SK-N-SH (cell line): ENCODE measurements at regions not wholly inside any gene's neighbourhood (a gene's known extent, or its start where the extent isn't known, plus 50 kb on each side); places are given as distances from the start of the nearest gene placed in this dataset.

Experiments
- CTCF ChIA-PET: fragments of 300-600, 350-600 bp; formaldehyde crosslinking; extraction: SDS; loops from one replicate; lab custom pipeline; 2021; lab: Yijun Ruan, JAX
- POLR2A ChIA-PET: fragments of 350-600 bp; sonication (Branson Sonifier 250); formaldehyde crosslinking; extraction: SDS; loops from one replicate; lab custom pipeline; 2020; ENCODE audit warnings: antibody characterized with exemption, inconsistent platforms; lab: Yijun Ruan, JAX
- DNase-seq: peaks from one replicate; pipeline ENCODE4 v3.0.0; 2012
- H2AFZ ChIP-seq: fragments of 200-600 bp; sonication (generic); 2 replicates; pipeline ENCODE4 v1.8.1; 2016; ENCODE audit warnings: antibody characterized with exemption, mild to moderate bottlenecking, low read depth
- H3F3A ChIP-seq: fragments of 200-600 bp; sonication (generic); replicated peaks from 2 replicates; pipeline ENCODE3; 2016; ENCODE audit warnings: antibody characterized with exemption, mild to moderate bottlenecking; ENCODE audit not compliant: insufficient read depth
- H3K27ac ChIP-seq, 2 experiments: fragments of 200-500 bp in 1 of 2; fragments of 200-600 bp in 1 of 2; sonication (Bioruptor generic) in 1 of 2; sonication (generic), shearing (Covaris generic) in 1 of 2; 2 replicates each; pipeline versions ENCODE4 v1.5.1 to v1.6.1; 2014 to 2016; ENCODE audit warnings: low read depth in 2 of 2, inconsistent platforms in 1 of 2, low read length in 1 of 2, mild to moderate bottlenecking in 1 of 2, mixed read lengths in 1 of 2
- H3K27me3 ChIP-seq: fragments of 200-600 bp; sonication (generic), shearing (Covaris generic); 2 replicates; pipeline ENCODE4 v1.6.1; 2016; ENCODE audit warnings: mixed run types; ENCODE audit not compliant: insufficient read depth
- H3K36me3 ChIP-seq, 2 experiments: fragments of 200-500 bp in 1 of 2; fragments of 200-600 bp in 1 of 2; sonication (Bioruptor generic) in 1 of 2; sonication (generic) in 1 of 2; replicated peaks in 1 of 2; 2 replicates each; pipeline versions ENCODE3 to v1.5.1; 2014 to 2016; ENCODE audit warnings: low read length in 1 of 2, mild to moderate bottlenecking in 1 of 2; ENCODE audit not compliant: insufficient read depth in 2 of 2, control insufficient read depth in 1 of 2
- H3K4me1 ChIP-seq, 2 experiments: fragments of 200-500 bp in 1 of 2; fragments of 200-600 bp in 1 of 2; sonication (Bioruptor generic) in 1 of 2; sonication (generic), shearing (Covaris generic) in 1 of 2; 2 replicates each; pipeline versions ENCODE4 v1.5.1 to v1.6.1; 2014 to 2016; ENCODE audit warnings: low read depth in 1 of 2, low read length in 1 of 2, mixed run types in 1 of 2; ENCODE audit not compliant: insufficient read depth in 2 of 2, control insufficient read depth in 1 of 2
- H3K4me2 ChIP-seq: fragments of 200-600 bp; sonication (generic), shearing (Covaris generic); 2 replicates; pipeline ENCODE4 v1.6.1; 2017; ENCODE audit warnings: mixed run types
- H3K4me3 ChIP-seq, 2 experiments: fragments of 200-500 bp in 1 of 2; fragments of 200-600 bp in 1 of 2; sonication (Bioruptor generic) in 1 of 2; sonication (generic), shearing (Covaris generic) in 1 of 2; 2 replicates each; pipeline versions ENCODE4 v1.5.1 to v1.8.1; 2014 to 2016; ENCODE audit warnings: low read depth in 2 of 2, inconsistent platforms in 1 of 2, low read length in 1 of 2, mild to moderate bottlenecking in 1 of 2, mixed read lengths in 1 of 2, moderate library complexity in 1 of 2
- H3K79me2 ChIP-seq: fragments of 200-600 bp; sonication (generic); 2 replicates; pipeline ENCODE4 v1.8.1; 2017; ENCODE audit warnings: mild to moderate bottlenecking; ENCODE audit not compliant: insufficient read depth
- H3K9ac ChIP-seq: fragments of 200-600 bp; sonication (generic); 2 replicates; pipeline ENCODE4 v1.6.1; 2017; ENCODE audit warnings: mixed run types
- H3K9me2 ChIP-seq: fragments of 200-600 bp; sonication (generic); 2 replicates; pipeline ENCODE4 v1.6.1; 2017; ENCODE audit warnings: mixed run types
- H3K9me3 ChIP-seq: fragments of 200-600 bp; sonication (generic); 2 replicates; pipeline ENCODE4 v1.6.1; 2017; ENCODE audit warnings: mixed run types, mild to moderate bottlenecking, moderate library complexity
- H4K20me1 ChIP-seq: fragments of 200-600 bp; sonication (generic); 2 replicates; pipeline ENCODE4 v1.6.1; 2017; ENCODE audit warnings: mild to moderate bottlenecking, mixed run types; ENCODE audit not compliant: insufficient read depth
- CTCF ChIP-seq: fragments of 200-600 bp; sonication (generic); IDR thresholded peaks from 2 replicates; pipeline ENCODE4 v1.6.1; 2017; ENCODE audit warnings: antibody characterized with exemption, mild to moderate bottlenecking, moderate library complexity
- FOSL2 ChIP-seq: IDR thresholded peaks from 2 replicates; pipeline ENCODE4 v1.4.0; 2012; ENCODE audit warnings: low read depth, mild to moderate bottlenecking, moderate library complexity, borderline replicate concordance
- FOXM1 ChIP-seq: IDR thresholded peaks from 2 replicates; pipeline ENCODE4 v1.4.0; 2012; ENCODE audit warnings: low read depth, mild to moderate bottlenecking
- MAX ChIP-seq: IDR thresholded peaks from 2 replicates; pipeline ENCODE4 v1.4.0; 2012; ENCODE audit warnings: low read depth
- MEF2A ChIP-seq: IDR thresholded peaks from 2 replicates; pipeline ENCODE4 v1.4.0; 2012; ENCODE audit warnings: low read depth, borderline replicate concordance
- NRF1 ChIP-seq: IDR thresholded peaks from 2 replicates; pipeline ENCODE4 v1.6.1; 2012; ENCODE audit warnings: low read depth, mild to moderate bottlenecking, low read length
- POLR2AphosphoS5 ChIP-seq: IDR thresholded peaks from 2 replicates; pipeline ENCODE4 v1.6.1; 2012; ENCODE audit warnings: low read depth, low read length
- RAD21 ChIP-seq: IDR thresholded peaks from 2 replicates; pipeline ENCODE4 v1.6.1; 2012; ENCODE audit warnings: mild to moderate bottlenecking, low read length
- RCOR1 ChIP-seq: fragments of 150-350 bp; IDR thresholded peaks from 2 replicates; pipeline ENCODE4 v1.6.1; 2017; ENCODE audit warnings: antibody characterized with exemption, low read length
- REST ChIP-seq: IDR thresholded peaks from 2 replicates; pipeline ENCODE4 v1.6.1; 2012; ENCODE audit warnings: mild to moderate bottlenecking, low read depth, low read length, moderate library complexity
- RFX5 ChIP-seq: IDR thresholded peaks from 2 replicates; pipeline ENCODE4 v1.6.1; 2012; ENCODE audit warnings: mild to moderate bottlenecking, improper control_type of control experiment, low read length
- RXRA ChIP-seq: IDR thresholded peaks from 2 replicates; pipeline ENCODE4 v1.4.0; 2012; ENCODE audit warnings: low read depth, mild to moderate bottlenecking, borderline replicate concordance
- SIN3A ChIP-seq: IDR thresholded peaks from 2 replicates; pipeline ENCODE4 v1.6.1; 2012; ENCODE audit warnings: low read depth, mild to moderate bottlenecking, low read length, moderate library complexity, borderline replicate concordance
- SMC3 ChIP-seq: IDR thresholded peaks from 2 replicates; pipeline ENCODE4 v1.6.1; 2012; ENCODE audit warnings: low read depth, low read length, improper control_type of control experiment
- USF2 ChIP-seq: fragments of 150-350 bp; IDR thresholded peaks from 2 replicates; pipeline ENCODE4 v1.6.1; 2017; ENCODE audit warnings: antibody characterized with exemption, low read length, low read depth, borderline replicate concordance
- YY1 ChIP-seq: IDR thresholded peaks from 2 replicates; pipeline ENCODE4 v1.4.0; 2012; ENCODE audit warnings: low read depth, mild to moderate bottlenecking
- ZBTB33 ChIP-seq: IDR thresholded peaks from 2 replicates; pipeline ENCODE4 v1.4.0; 2012; ENCODE audit warnings: low read depth, borderline replicate concordance
- WGBS: methylation state at CpG from one replicate; pipeline ENCODE4 v1.1.6; 2017; ENCODE audit warnings: low lambda C conversion rate; 5-methylcytosine and 5-hydroxymethylcytosine counted together

GRCh38 chr4:126604268-126604867 is 1028.4 kb upstream of the INTU start:
- H3K79me2 ChIP-seq = no peaks in the 10 kb centered on the region
- no peak overlapping the region for H3K9ac ChIP-seq
- no peaks in the 10 kb centered on the region for H3K9me3 ChIP-seq
- no peak overlapping the region for H3K27ac ChIP-seq
- H3K27me3 ChIP-seq = no peaks in the 10 kb centered on the region
- no peaks in the 10 kb centered on the region for H4K20me1 ChIP-seq
- ChIA-PET CTCF (interaction anchor here (0.5 to 3.3 kb wide), 17 partner anchors 10 to 1291 kb away, joined by 3 to 26 read pairs (median 3); partner anchors contain the start of gene FAT4), POLR2A (no interaction called here)
- WGBS = 10% methylated on average over 3 of the region's 3 CpGs
- H3F3A ChIP-seq = no peaks in the 10 kb centered on the region
- TF ChIP-seq YY1 (peak; percentile 37; the same call in 1 of the 2 replicates), RCOR1 (peak; percentile 26; the same call in 1 of the 2 replicates), RFX5 (0 out of 2 replicates have a peak, but pooled peaks have one; percentile 9), CTCF (peak; percentile 89), SIN3A (no peak), USF2 (no peak), RAD21 (peak; percentile 84), SMC3 (peak; percentile 76), FOXM1 (no peak), REST (no peak), NRF1 (no peak)
- H3K4me3 ChIP-seq = no peak overlapping the region; a peak in 1 of 4 replicates
- no peaks in the 10 kb centered on the region for H3K36me3 ChIP-seq
- H3K9me2 ChIP-seq = no peaks in the 10 kb centered on the region
- DNase-seq = peak; percentile 53
- peaks cover 0 to 4% of the 10 kb centered on the region in 2 experiments; a peak in 1 of 4 replicates for H3K4me1 ChIP-seq
- H3K4me2 ChIP-seq = no peak overlapping the region
- no peak overlapping the region for H2AFZ ChIP-seq

- WGBS = 63% methylated on average over 1 of the region's 1 CpG
- H3K4me1 ChIP-seq = no peaks in the 10 kb centered on the region
- CTCF ChIA-PET = no interaction called here
- TF ChIP-seq POLR2AphosphoS5 (no peak), MAX (no peak), MEF2A (no peak), ZBTB33 (no peak), FOSL2 (no peak), CTCF (no peak), NRF1 (no peak), RXRA (no peak), RCOR1 (no peak)
These were observed 1021.8 kb upstream of the INTU start for GRCh38 chr4:126610933-126611332.

More at GRCh38 chr4:126610933-126611332, 1021.8 kb upstream of the INTU start:
- Histone ChIP-seq H3K9me2 (no peaks in the 10 kb centered on the region), H3K27ac (no peak overlapping the region), H3K79me2 (no peaks in the 10 kb centered on the region), H3K9me3 (no peaks in the 10 kb centered on the region), H2AFZ (no peak overlapping the region), H3K36me3 (no peaks in the 10 kb centered on the region), H3K27me3 (no peaks in the 10 kb centered on the region), H3K4me3 (no peak overlapping the region), H4K20me1 (no peaks in the 10 kb centered on the region), H3K9ac (no peak overlapping the region), H3K4me2 (no peak overlapping the region), H3F3A (no peaks in the 10 kb centered on the region)
- POLR2A ChIA-PET = no interaction called here
- no peak for DNase-seq
